ENCODE measurements at regions not wholly inside any gene's neighbourhood (a gene's known extent, or its start where the extent isn't known, plus 50 kb on each side); places are given as distances from the start of the nearest gene placed in this dataset.

DNA sequence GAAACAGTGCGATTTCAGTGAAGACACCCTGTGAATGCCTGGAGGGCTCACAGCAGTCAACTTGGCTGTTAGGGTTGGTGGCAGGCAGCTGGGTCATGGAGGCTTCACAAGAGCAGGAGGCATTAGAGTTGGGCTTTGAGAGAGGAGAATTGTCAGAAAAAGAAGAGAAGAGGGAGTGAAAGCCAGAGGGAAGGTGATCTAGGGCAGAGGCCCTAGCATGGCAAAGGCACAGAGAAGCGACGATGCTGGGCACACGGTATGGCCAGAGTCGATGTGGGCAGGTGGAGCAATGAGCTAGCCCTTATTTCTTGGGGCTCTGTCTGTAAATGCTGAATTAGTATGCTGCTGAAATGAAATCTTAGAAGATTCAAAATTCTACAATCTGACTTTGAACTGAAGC, 52.6 kb upstream of the OLFM4 start:
- WGBS, 3 donors = 74 to 89% (median 89%) methylated on average over 5 of the region's 5 CpGs

DNA sequence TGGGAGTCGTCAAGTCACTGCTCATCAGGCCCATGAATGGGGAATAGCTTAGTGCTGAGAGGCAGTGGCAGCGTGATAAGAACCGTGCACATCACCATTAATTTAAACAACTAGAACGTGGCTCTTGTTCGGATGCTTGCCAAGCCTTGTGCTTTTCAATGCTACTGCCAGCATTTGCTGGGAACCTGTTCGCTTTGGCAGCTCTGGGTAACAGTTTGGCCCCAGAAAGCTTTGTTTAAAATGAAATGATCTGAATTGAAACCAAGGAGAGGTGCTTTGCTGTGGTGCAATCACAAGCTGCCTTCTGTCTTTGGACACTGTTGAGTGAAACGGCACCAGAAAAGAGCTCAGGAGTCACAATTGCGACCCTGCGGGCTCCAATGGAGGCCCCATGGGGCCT, 53.5 kb upstream of the OLFM4 start:
- no peaks in the 10 kb centered on the region for H3K27me3 ChIP-seq (ENCODE audit: insufficient read depth in 3 of 3, low read length in 2 of 3)
- intact Hi-C loops (cut with DNase I) = no loop called here
- no peaks in the 10 kb centered on the region for H3K4me1 ChIP-seq
- WGBS, 3 donors = 44 to 54% (median 46%) methylated on average over 9 of the region's 9 CpGs
- TF ChIP-seq, protein P1, sequence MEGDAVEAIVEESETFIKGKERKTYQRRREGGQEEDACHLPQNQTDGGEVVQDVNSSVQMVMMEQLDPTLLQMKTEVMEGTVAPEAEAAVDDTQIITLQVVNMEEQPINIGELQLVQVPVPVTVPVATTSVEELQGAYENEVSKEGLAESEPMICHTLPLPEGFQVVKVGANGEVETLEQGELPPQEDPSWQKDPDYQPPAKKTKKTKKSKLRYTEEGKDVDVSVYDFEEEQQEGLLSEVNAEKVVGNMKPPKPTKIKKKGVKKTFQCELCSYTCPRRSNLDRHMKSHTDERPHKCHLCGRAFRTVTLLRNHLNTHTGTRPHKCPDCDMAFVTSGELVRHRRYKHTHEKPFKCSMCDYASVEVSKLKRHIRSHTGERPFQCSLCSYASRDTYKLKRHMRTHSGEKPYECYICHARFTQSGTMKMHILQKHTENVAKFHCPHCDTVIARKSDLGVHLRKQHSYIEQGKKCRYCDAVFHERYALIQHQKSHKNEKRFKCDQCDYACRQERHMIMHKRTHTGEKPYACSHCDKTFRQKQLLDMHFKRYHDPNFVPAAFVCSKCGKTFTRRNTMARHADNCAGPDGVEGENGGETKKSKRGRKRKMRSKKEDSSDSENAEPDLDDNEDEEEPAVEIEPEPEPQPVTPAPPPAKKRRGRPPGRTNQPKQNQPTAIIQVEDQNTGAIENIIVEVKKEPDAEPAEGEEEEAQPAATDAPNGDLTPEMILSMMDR (IDR thresholded peaks at IDR 0.05) = no peak
- DNase-seq (no peak), ATAC-seq (no peak)
- H3K27ac ChIP-seq = no peak overlapping the region
- no peaks in the 10 kb centered on the region for H3K36me3 ChIP-seq (ENCODE audit: insufficient read depth in 1 of 2, low read depth in 1 of 2)
- H3K4me3 ChIP-seq = no peak overlapping the region
- H3K9me3 ChIP-seq = no peaks in the 10 kb centered on the region

More for the DNA sequence above, 52.6 kb upstream of the OLFM4 start:
- intact Hi-C loops (cut with DNase I) = no loop called here
- Histone ChIP-seq H3K27ac (no peak overlapping the region), H3K36me3 (ENCODE audit: insufficient read depth in 1 of 2, low read depth in 1 of 2) (no peaks in the 10 kb centered on the region), H3K27me3 (ENCODE audit: insufficient read depth in 3 of 3, low read length in 2 of 3) (no peaks in the 10 kb centered on the region), H3K9me3 (no peaks in the 10 kb centered on the region), H3K4me3 (no peak overlapping the region), H3K4me1 (no peaks in the 10 kb centered on the region)
- DNase-seq = no peak
- TF ChIP-seq, protein P1 (IDR thresholded peaks at IDR 0.05) = no peak
- ATAC-seq = no peak

- DNase-seq = no peak
- ATAC-seq = no peak
- WGBS, 3 donors = 92 to 94% (median 93%) methylated on average over 4 of the region's 4 CpGs
- no peaks in the 10 kb centered on the region for H3K9me3 ChIP-seq
- no peaks in the 10 kb centered on the region for H3K27me3 ChIP-seq (ENCODE audit: insufficient read depth in 3 of 3, low read length in 2 of 3)
- intact Hi-C loops (cut with DNase I) = no loop called here
- H3K27ac ChIP-seq = no peak overlapping the region
- no peaks in the 10 kb centered on the region for H3K36me3 ChIP-seq (ENCODE audit: insufficient read depth in 1 of 2, low read depth in 1 of 2)
- no peak overlapping the region for H3K4me3 ChIP-seq
- TF ChIP-seq, protein P1 (IDR thresholded peaks at IDR 0.05) = no peak
- no peaks in the 10 kb centered on the region for H3K4me1 ChIP-seq
Observed at GRCh38 chr13:52974711-52975110, 53.9 kb upstream of the OLFM4 start.

- TF ChIP-seq, protein P1 (IDR thresholded peaks at IDR 0.05) = no peak
- Histone ChIP-seq H3K27me3 (ENCODE audit: insufficient read depth in 3 of 3, low read length in 2 of 3) (no peaks in the 10 kb centered on the region), H3K36me3 (ENCODE audit: insufficient read depth in 1 of 2, low read depth in 1 of 2) (no peaks in the 10 kb centered on the region), H3K4me1 (no peaks in the 10 kb centered on the region), H3K27ac (no peak overlapping the region), H3K9me3 (no peaks in the 10 kb centered on the region), H3K4me3 (no peak overlapping the region)
- ATAC-seq (no peak), DNase-seq (no peak)
- WGBS, 3 donors = 34 to 57% (median 40%) methylated on average over 4 of the region's 4 CpGs
- intact Hi-C loops (cut with DNase I) = loop anchor here in 1 of 2 donors (5.0 kb wide), 1 partner anchor 362 kb away; no protein-coding TSS in a partner anchor
Observed at GRCh38 chr13:52969373-52969772, 59.2 kb upstream of the OLFM4 start.

DNA sequence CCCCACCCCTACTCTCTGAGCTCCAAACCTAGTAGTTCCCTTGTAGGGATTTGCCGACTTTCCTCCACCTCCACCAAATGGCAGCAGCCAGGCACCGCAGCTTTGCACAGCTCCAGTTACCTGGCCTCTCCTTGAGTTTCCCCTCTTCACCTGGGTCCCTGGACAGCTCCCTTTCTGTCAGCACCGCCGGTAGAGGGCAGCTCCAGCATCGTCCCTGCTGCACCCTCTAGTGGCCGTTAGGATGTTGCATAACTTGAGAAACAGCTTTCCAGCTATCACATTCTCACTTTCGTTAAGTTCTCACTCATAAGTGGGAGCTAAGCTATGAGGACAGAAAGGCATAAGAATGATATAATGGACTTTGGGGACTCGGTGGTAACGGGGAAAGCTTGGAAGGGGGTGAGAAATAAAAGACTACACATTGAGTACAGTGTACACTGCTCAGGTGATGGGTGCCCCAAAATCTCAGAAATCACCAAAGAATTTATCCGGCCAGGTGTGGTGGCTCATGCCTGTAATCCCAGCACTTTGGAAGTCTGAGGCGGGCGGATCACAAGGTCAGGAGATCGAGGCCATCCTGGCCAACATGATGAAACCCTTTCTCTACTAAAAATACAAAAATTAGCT, 60.4 kb upstream of the OLFM4 start:
- Histone ChIP-seq H3K4me3 (no peak overlapping the region), H3K9me3 (no peaks in the 10 kb centered on the region), H3K27me3 (ENCODE audit: insufficient read depth in 3 of 3, low read length in 2 of 3) (no peaks in the 10 kb centered on the region), H3K27ac (no peak overlapping the region), H3K36me3 (ENCODE audit: insufficient read depth in 1 of 2, low read depth in 1 of 2) (no peaks in the 10 kb centered on the region), H3K4me1 (no peaks in the 10 kb centered on the region)
- TF ChIP-seq, protein P1 (IDR thresholded peaks at IDR 0.05) = peak; percentile 77
- DNase-seq (peak; percentile 49 to 74), ATAC-seq (peak; percentile 64 to 83 (median 76))
- intact Hi-C loops (cut with DNase I) = loop anchor here in 1 of 2 donors (5.0 kb wide), 1 partner anchor 361 kb away; no protein-coding TSS in a partner anchor
- WGBS, 3 donors = 18 to 21% (median 19%) methylated on average over 13 of the region's 13 CpGs
